Lower leg skin (tissue), 4 donors: ENCODE measurements at regions not wholly inside any gene's neighbourhood (a gene's known extent, or its start where the extent isn't known, plus 50 kb on each side); places are given as distances from the start of the nearest gene placed in this dataset.

Source experiments
- DNase-seq, 2 donors: peaks; one replicate each; pipeline ENCODE4 v3.0.0-alpha.2; 2019; ENCODE audit warnings: low spot score in 2 of 2
- H3K4me3 ChIP-seq: fragments of 200-600 bp; sonication (generic); 2 replicates; pipeline ENCODE4 v1.5.1; 2017; ENCODE audit warnings: mild to moderate bottlenecking, low read depth; ENCODE audit not compliant: poor library complexity, severe bottlenecking
- POLR2A ChIP-seq, 2 donors: fragments of 450-650 bp; IDR thresholded peaks; one replicate each; pipeline ENCODE4 v1.6.1; 2016 to 2017; ENCODE audit warnings: antibody characterized with exemption in 2 of 2, mild to moderate bottlenecking in 1 of 2, moderate library complexity in 1 of 2
- WGBS, 2 donors: methylation state at CpG; one replicate each; pipeline ENCODE4 v1.1.5; 2018; 5-methylcytosine and 5-hydroxymethylcytosine counted together
- intact Hi-C: fragments of 100-400 bp; cut with DNase I; formaldehyde crosslinking; loops from one replicate; pipeline ENCODE4 v1.15.0; 2023; ENCODE audit warnings: low total_unique reads
- TF ChIP-seq, protein P1 (sequence below), 3 donors: fragments of 450-650 bp; IDR thresholded peaks; one replicate each; pipeline ENCODE4 v1.5.1; 2016; ENCODE audit warnings: antibody characterized with exemption in 3 of 3, mild to moderate bottlenecking in 3 of 3, moderate library complexity in 2 of 3

DNA sequence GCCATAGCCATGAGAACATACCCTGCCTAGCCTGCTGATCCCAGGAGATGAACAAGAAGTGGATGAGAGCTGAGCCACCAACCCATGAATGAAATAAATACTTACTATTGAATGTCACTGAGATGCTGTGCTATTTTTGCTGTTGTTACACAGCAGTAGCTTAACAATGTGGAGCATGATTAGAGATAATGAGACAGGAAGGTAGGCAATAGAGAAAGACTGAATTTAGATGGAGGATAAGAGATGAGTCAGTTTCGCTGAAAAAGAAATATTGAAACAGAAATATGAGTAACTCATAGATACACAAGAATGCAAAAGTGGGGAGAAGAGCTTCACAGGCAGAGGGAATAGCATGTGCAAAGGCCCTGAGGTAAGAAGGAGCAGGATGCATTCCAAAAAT is 94.9 kb upstream of the TOP1 start:
- intact Hi-C loops, result no loop called here
- WGBS, 2 donors, result 89 to 100% methylated on average over 1 of the region's 1 CpG
- no peak overlapping the region for H3K4me3 ChIP-seq
- TF ChIP-seq POLR2A (IDR thresholded peaks at IDR 0.05), result no peak
- TF ChIP-seq, protein P1, sequence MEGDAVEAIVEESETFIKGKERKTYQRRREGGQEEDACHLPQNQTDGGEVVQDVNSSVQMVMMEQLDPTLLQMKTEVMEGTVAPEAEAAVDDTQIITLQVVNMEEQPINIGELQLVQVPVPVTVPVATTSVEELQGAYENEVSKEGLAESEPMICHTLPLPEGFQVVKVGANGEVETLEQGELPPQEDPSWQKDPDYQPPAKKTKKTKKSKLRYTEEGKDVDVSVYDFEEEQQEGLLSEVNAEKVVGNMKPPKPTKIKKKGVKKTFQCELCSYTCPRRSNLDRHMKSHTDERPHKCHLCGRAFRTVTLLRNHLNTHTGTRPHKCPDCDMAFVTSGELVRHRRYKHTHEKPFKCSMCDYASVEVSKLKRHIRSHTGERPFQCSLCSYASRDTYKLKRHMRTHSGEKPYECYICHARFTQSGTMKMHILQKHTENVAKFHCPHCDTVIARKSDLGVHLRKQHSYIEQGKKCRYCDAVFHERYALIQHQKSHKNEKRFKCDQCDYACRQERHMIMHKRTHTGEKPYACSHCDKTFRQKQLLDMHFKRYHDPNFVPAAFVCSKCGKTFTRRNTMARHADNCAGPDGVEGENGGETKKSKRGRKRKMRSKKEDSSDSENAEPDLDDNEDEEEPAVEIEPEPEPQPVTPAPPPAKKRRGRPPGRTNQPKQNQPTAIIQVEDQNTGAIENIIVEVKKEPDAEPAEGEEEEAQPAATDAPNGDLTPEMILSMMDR (IDR thresholded peaks at IDR 0.05), result no peak
- DNase-seq, result no peak

DNA sequence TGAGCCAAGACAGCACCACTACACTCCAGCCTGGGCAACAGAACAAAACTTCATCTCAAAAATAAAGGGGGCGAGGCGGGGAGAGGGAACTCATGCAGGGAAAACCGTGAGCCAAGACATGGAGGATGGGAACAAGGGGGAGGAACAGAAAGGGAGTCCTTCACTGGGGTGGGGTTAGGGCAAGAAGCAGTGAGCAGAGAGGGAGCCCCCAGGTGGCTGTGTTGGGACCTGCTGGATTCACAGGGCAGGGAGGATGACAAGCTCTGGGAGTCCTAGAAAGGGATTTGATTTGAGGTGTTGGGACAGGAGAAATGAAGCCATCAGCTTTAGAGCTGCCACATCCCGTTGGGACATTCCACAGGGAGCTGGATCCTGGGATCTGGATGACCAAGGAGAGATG is 90.6 kb upstream of the TOP1 start:
- TF ChIP-seq POLR2A (IDR thresholded peaks at IDR 0.05), result no peak
- TF ChIP-seq, protein P1 (IDR thresholded peaks at IDR 0.05), result no peak
- no peak overlapping the region for H3K4me3 ChIP-seq
- intact Hi-C loops, result no loop called here
- WGBS, 2 donors, result 87 to 89% methylated on average over 4 of the region's 4 CpGs
- DNase-seq, result no peak

DNA sequence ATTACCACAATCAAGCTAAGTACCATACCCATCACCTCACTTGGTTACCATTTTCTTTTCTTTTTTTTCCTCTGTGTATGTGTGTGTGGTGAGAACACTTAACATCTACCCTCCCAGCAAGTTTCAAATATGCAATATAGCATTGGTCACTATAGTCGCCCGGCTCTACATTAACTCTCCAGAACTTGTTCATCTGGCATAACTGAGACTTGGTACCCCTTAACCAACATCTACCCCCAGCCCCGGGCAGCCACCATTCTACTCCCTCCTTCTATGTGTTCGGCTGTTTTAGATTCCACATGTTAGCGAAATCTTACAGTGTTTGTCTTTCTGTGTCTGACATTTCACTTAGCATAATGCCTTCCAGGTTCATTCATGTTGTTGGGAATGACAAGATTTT is 89.0 kb upstream of the TOP1 start:
- TF ChIP-seq, protein P1 (IDR thresholded peaks at IDR 0.05), result no peak
- no peak for TF ChIP-seq POLR2A (IDR thresholded peaks at IDR 0.05)
- intact Hi-C loops, result no loop called here
- no peak for DNase-seq
- no peak overlapping the region for H3K4me3 ChIP-seq
- WGBS, 2 donors, result 95 to 98% methylated on average over 5 of the region's 5 CpGs

DNA sequence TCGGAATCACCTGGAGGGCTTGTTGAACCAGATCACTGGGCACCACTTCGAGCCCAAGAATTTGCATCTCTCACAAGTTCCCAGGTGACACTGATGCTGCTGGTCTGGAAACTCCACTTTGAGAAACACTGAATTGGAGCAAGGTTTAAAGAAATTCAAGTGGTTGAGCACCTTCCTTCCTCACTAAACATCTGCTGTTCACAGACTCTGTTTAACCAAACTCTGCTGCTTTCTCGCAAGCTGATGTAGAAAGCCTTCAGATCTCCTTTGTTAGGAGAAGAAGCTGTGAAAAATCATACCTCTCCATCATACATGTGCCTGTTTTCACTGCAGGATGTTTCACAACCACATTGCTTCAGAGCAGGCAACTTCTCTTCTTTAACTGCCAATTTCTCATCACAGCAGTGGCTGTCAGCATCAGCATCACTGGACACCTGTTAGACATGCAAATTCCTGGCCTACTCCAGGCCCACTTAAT is 87.5 kb upstream of the TOP1 start:
- intact Hi-C loops, result no loop called here
- DNase-seq, result no peak
- TF ChIP-seq, protein P1 (IDR thresholded peaks at IDR 0.05), result no peak
- TF ChIP-seq POLR2A (IDR thresholded peaks at IDR 0.05), result no peak
- WGBS, 2 donors, result 74 to 86% methylated on average over 3 of the region's 3 CpGs
- no peak overlapping the region for H3K4me3 ChIP-seq

DNA sequence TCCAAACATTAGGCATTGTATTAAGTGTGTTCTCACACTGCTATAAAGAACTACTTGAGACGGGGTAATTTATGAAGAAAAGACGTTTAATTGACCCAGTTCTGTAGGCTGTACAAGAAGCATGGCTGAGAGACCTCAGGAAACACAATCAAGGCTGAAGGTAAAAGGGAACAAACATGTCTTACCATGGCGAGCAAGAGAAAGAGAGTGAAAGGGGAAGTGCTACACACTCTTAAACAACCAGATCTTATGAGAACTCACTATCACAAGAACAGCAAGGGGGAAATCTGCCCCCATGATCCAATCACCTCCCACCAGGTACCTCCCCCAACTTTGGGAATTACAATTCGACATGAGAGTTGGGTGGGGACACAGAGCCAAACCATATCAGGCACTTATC is 86.6 kb upstream of the TOP1 start:
- 77 to 83% methylated on average over 4 of the region's 4 CpGs for WGBS, 2 donors
- TF ChIP-seq, protein P1 (IDR thresholded peaks at IDR 0.05), result no peak
- no peak for TF ChIP-seq POLR2A (IDR thresholded peaks at IDR 0.05)
- intact Hi-C loops, result no loop called here
- no peak overlapping the region for H3K4me3 ChIP-seq
- DNase-seq, result no peak

DNA sequence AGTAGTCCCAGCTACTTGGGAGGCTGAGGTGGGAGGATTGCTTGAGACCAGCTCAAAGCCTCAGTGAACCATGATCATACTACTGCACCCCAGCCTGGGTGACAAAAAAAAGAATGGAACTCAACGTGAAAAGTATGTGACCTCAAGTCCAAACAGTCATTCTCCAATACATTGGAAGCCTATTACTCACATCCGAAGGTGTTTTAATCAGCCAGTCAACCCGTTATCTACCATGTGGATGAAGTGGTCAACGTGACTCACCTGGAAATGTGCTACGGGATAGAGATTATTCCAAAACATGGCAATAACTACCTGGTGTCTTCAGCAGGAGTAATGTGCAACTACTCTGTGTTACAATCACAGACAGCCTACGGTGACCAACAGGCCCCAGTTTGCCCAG is 85.8 kb upstream of the TOP1 start:
- intact Hi-C loops, result no loop called here
- TF ChIP-seq, protein P1 (IDR thresholded peaks at IDR 0.05), result no peak
- no peak for TF ChIP-seq POLR2A (IDR thresholded peaks at IDR 0.05)
- no peak for DNase-seq
- no peak overlapping the region for H3K4me3 ChIP-seq
- WGBS, 2 donors, result 92 to 96% methylated on average over 6 of the region's 6 CpGs
